ENCODE measurements at regions not wholly inside any gene's neighbourhood (a gene's known extent, or its start where the extent isn't known, plus 50 kb on each side); places are given as distances from the start of the nearest gene placed in this dataset.

- no peak overlapping the region for H3K27ac ChIP-seq (ENCODE audit: low read length)
- H3K4me1 ChIP-seq (ENCODE audit: low read length), result no peaks in the 10 kb centered on the region
- no peaks in the 10 kb centered on the region for H3K9me3 ChIP-seq (replicated peaks; ENCODE audit: insufficient read depth, low read length)
- no peak for DNase-seq
- H3K9ac ChIP-seq (ENCODE audit: low read length), result no peak overlapping the region
- no peaks in the 10 kb centered on the region for H3K27me3 ChIP-seq (replicated peaks; ENCODE audit: insufficient read depth, low read length)
- no peaks in the 10 kb centered on the region for H4K20me1 ChIP-seq (ENCODE audit: insufficient read depth, low read length)
- H3K36me3 ChIP-seq (replicated peaks; ENCODE audit: insufficient read depth, low read length), result no peaks in the 10 kb centered on the region
- no peak overlapping the region for H2AFZ ChIP-seq (ENCODE audit: low read length)
- no peaks in the 10 kb centered on the region for H3K9me2 ChIP-seq (replicated peaks; ENCODE audit: insufficient read depth, low read length)
- H3K79me2 ChIP-seq (ENCODE audit: low read length), result no peaks in the 10 kb centered on the region
- H3F3A ChIP-seq (ENCODE audit: insufficient read depth, low read length), result no peaks in the 10 kb centered on the region
- no peak overlapping the region for H3K4me3 ChIP-seq (ENCODE audit: low read length)
- no peak overlapping the region for H3K4me2 ChIP-seq (ENCODE audit: low read depth, low read length)
- TF ChIP-seq CTCF (IDR thresholded peaks at IDR 0.05; ENCODE audit: low read length), result no peak
- no peak for TF ChIP-seq EZH2 (optimal IDR thresholded peaks at IDR 0.05; ENCODE audit: low read depth, low read length)
- no peak for TF ChIP-seq EZH2phosphoT487 (IDR thresholded peaks at IDR 0.05; ENCODE audit: low read length)
These were observed 77.8 kb upstream of the TARS1 start for GRCh38 chr5:33362915-33363314.

- Histone ChIP-seq H3K9ac (ENCODE audit: low read length) (no peak overlapping the region), H3K36me3 (replicated peaks; ENCODE audit: insufficient read depth, low read length) (no peaks in the 10 kb centered on the region), H3F3A (ENCODE audit: insufficient read depth, low read length) (no peaks in the 10 kb centered on the region), H3K4me1 (ENCODE audit: low read length) (no peaks in the 10 kb centered on the region), H3K9me3 (replicated peaks; ENCODE audit: insufficient read depth, low read length) (no peaks in the 10 kb centered on the region), H3K79me2 (ENCODE audit: low read length) (no peaks in the 10 kb centered on the region), H3K9me2 (replicated peaks; ENCODE audit: insufficient read depth, low read length) (no peaks in the 10 kb centered on the region), H3K27ac (ENCODE audit: low read length) (no peak overlapping the region), H3K4me3 (ENCODE audit: low read length) (no peak overlapping the region), H4K20me1 (ENCODE audit: insufficient read depth, low read length) (no peaks in the 10 kb centered on the region), H3K27me3 (replicated peaks; ENCODE audit: insufficient read depth, low read length) (no peaks in the 10 kb centered on the region), H2AFZ (ENCODE audit: low read length) (no peak overlapping the region), H3K4me2 (ENCODE audit: low read depth, low read length) (no peak overlapping the region)
- no peak for DNase-seq
- TF ChIP-seq EZH2 (optimal IDR thresholded peaks at IDR 0.05; ENCODE audit: low read depth, low read length) (no peak), CTCF (IDR thresholded peaks at IDR 0.05; ENCODE audit: low read length) (no peak), EZH2phosphoT487 (IDR thresholded peaks at IDR 0.05; ENCODE audit: low read length) (no peak)
These were observed 77.2 kb upstream of the TARS1 start for GRCh38 chr5:33363537-33363936.

GRCh38 chr5:33364406-33364805 is 76.4 kb upstream of the TARS1 start:
- no peaks in the 10 kb centered on the region for H4K20me1 ChIP-seq (ENCODE audit: insufficient read depth, low read length)
- no peaks in the 10 kb centered on the region for H3K9me3 ChIP-seq (replicated peaks; ENCODE audit: insufficient read depth, low read length)
- no peak overlapping the region for H3K4me2 ChIP-seq (ENCODE audit: low read depth, low read length)
- no peaks in the 10 kb centered on the region for H3F3A ChIP-seq (ENCODE audit: insufficient read depth, low read length)
- H3K27me3 ChIP-seq (replicated peaks; ENCODE audit: insufficient read depth, low read length), result no peaks in the 10 kb centered on the region
- H3K9ac ChIP-seq (ENCODE audit: low read length), result no peak overlapping the region
- H2AFZ ChIP-seq (ENCODE audit: low read length), result no peak overlapping the region
- no peak overlapping the region for H3K27ac ChIP-seq (ENCODE audit: low read length)
- no peak overlapping the region for H3K4me3 ChIP-seq (ENCODE audit: low read length)
- no peak for TF ChIP-seq EZH2phosphoT487 (IDR thresholded peaks at IDR 0.05; ENCODE audit: low read length)
- TF ChIP-seq EZH2 (optimal IDR thresholded peaks at IDR 0.05; ENCODE audit: low read depth, low read length), result no peak
- TF ChIP-seq CTCF (IDR thresholded peaks at IDR 0.05; ENCODE audit: low read length), result no peak
- H3K79me2 ChIP-seq (ENCODE audit: low read length), result no peaks in the 10 kb centered on the region
- H3K9me2 ChIP-seq (replicated peaks; ENCODE audit: insufficient read depth, low read length), result no peaks in the 10 kb centered on the region
- H3K36me3 ChIP-seq (replicated peaks; ENCODE audit: insufficient read depth, low read length), result no peaks in the 10 kb centered on the region
- H3K4me1 ChIP-seq (ENCODE audit: low read length), result no peaks in the 10 kb centered on the region
- DNase-seq, result no peak
